22Rv1 (cell line): ENCODE measurements at regions not wholly inside any gene's neighbourhood (a gene's known extent, or its start where the extent isn't known, plus 50 kb on each side); places are given as distances from the start of the nearest gene placed in this dataset.

Source experiments
- H3K27ac ChIP-seq: fragments of 450-650 bp; 2 replicates; pipeline ENCODE4 v1.5.1; 2017
- CTCF ChIP-seq: fragments of 450-650 bp; IDR thresholded peaks from 2 replicates; pipeline ENCODE4 v1.5.1; 2017; ENCODE audit warnings: mild to moderate bottlenecking
- ZFX ChIP-seq: fragments of 450-650 bp; IDR thresholded peaks from 2 replicates; pipeline ENCODE4 v1.6.1; 2017; ENCODE audit warnings: antibody characterized with exemption, borderline replicate concordance

GRCh38 chr1:166365081-166365480 lies 198.3 kb upstream of the FAM78B start:
- TF ChIP-seq CTCF (no peak), ZFX (no peak)
- no peak overlapping the region for H3K27ac ChIP-seq

- no peak overlapping the region for H3K27ac ChIP-seq
- TF ChIP-seq ZFX (no peak), CTCF (no peak)
These were observed 201.2 kb upstream of the FAM78B start for GRCh38 chr1:166368030-166368429.

DNA sequence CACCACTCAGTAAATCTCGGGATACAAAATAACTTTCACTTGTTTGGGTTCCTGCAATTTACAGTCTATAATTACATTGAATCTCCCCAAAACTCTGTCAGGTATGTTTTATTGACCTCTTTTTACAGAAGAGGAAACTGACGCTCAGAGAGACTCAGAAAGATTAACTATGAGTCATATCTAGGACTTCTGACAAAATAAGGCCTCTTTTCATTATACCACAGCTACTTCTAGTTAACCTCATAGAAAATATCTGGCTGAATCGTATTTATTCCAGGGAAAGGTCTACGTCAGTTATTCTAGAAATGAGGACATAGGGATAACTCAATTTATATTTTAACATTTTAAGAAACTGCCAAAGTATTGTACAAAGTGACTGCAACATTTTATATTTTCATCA lies 211.1 kb upstream of the FAM78B start:
- TF ChIP-seq ZFX (no peak), CTCF (no peak)

GRCh38 chr1:166378805-166379204 lies 212.0 kb upstream of the FAM78B start:
- TF ChIP-seq CTCF: no peak
- no peak for TF ChIP-seq ZFX
- no peak overlapping the region for H3K27ac ChIP-seq

More for the DNA sequence above, 211.1 kb upstream of the FAM78B start:
- no peak overlapping the region for H3K27ac ChIP-seq

GRCh38 chr1:166379447-166379846 lies 212.6 kb upstream of the FAM78B start:
- TF ChIP-seq CTCF (no peak), ZFX (no peak)
- no peak overlapping the region for H3K27ac ChIP-seq

GRCh38 chr1:166383137-166383536 lies 216.3 kb upstream of the FAM78B start:
- H3K27ac ChIP-seq: no peak overlapping the region

More at GRCh38 chr1:166383137-166383536, 216.3 kb upstream of the FAM78B start:
- TF ChIP-seq ZFX (no peak), CTCF (no peak)
